ENCODE measurements at regions not wholly inside any gene's neighbourhood (a gene's known extent, or its start where the extent isn't known, plus 50 kb on each side); places are given as distances from the start of the nearest gene placed in this dataset.

DNA sequence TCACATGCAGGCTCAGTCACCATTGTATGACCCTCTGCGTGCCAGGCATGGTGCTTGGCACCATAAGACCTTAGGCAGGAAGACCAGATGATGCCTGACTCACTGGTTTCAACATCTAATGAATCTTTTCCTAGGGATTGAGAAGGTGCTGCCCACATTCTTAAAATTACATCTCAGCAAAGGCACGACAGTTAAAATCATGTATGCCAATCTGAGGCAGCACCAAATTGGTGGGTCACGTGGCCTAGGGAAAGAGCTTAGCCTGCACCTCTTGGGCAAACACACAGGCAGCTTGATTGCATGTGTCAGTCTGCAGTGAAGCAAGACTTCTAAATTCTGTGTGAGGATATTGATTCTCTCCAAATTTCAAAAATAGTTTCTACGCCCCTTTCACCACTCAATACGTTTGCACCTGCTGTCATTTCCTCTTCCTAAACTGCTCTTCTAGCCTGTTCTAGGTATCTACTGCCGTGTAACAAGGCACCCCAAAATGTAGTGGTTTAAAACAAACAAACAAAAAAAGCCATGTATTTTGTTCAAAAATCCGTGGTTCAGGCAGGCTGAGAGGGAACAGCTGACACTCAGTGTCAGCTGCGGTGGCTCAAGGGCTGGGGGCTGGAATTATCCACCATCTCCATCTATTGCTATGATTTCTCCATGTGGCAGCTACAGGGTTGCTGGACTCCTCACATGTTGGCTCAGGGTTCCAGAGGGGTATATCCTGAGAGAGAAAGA is 160.2 kb upstream of the FGGY start:
- TF ChIP-seq CTCF (IDR thresholded peaks at IDR 0.05) (no peak), POLR2AphosphoS5 (IDR thresholded peaks at IDR 0.05) (no peak), POLR2A (IDR thresholded peaks at IDR 0.05) (no peak), EP300 (IDR thresholded peaks at IDR 0.05) (no peak)
- ATAC-seq, result no peak

GRCh38 chr1:59137276-59137615 is 159.6 kb upstream of the FGGY start:
- Histone ChIP-seq H3K27ac (no peak overlapping the region), H3K4me3 (no peak overlapping the region), H3K4me1 (peaks cover 0 to 9% (median 0%) of the 10 kb centered on the region in 3 donors), H3K9me3 (no peaks in the 10 kb centered on the region), H3K27me3 (no peaks in the 10 kb centered on the region), H3K36me3 (no peaks in the 10 kb centered on the region)
- WGBS, 2 donors (ENCODE audit: low coverage in 1 of 2), result 72 to 90% methylated on average over 3 of the region's 3 CpGs
- ATAC-seq, result no peak
- TF ChIP-seq POLR2A (IDR thresholded peaks at IDR 0.05), result no peak
- no peak for TF ChIP-seq EP300 (IDR thresholded peaks at IDR 0.05)
- TF ChIP-seq POLR2AphosphoS5 (IDR thresholded peaks at IDR 0.05), result no peak
- no peak for TF ChIP-seq CTCF (IDR thresholded peaks at IDR 0.05)

More for the DNA sequence above, 160.2 kb upstream of the FGGY start:
- Histone ChIP-seq H3K4me1 (peaks cover 0 to 9% (median 0%) of the 10 kb centered on the region in 3 donors), H3K36me3 (no peaks in the 10 kb centered on the region), H3K9me3 (no peaks in the 10 kb centered on the region), H3K27me3 (no peaks in the 10 kb centered on the region), H3K4me3 (no peak overlapping the region), H3K27ac (no peak overlapping the region)
- 71 to 86% methylated on average over 1 to 7 of the region's 8 CpGs for WGBS, 2 donors (ENCODE audit: low coverage in 1 of 2)

GRCh38 chr1:59137968-59138367 is 158.9 kb upstream of the FGGY start:
- Histone ChIP-seq H3K27ac (no peak overlapping the region), H3K4me3 (no peak overlapping the region), H3K9me3 (no peaks in the 10 kb centered on the region), H3K36me3 (no peaks in the 10 kb centered on the region), H3K4me1 (peaks cover 0 to 12% (median 0%) of the 10 kb centered on the region in 3 donors), H3K27me3 (no peaks in the 10 kb centered on the region)
- 80 to 84% methylated on average over 3 of the region's 4 CpGs for WGBS, 2 donors (ENCODE audit: low coverage in 1 of 2)
- ATAC-seq, result no peak
- TF ChIP-seq CTCF (IDR thresholded peaks at IDR 0.05), result no peak
- no peak for TF ChIP-seq POLR2AphosphoS5 (IDR thresholded peaks at IDR 0.05)
- TF ChIP-seq EP300 (IDR thresholded peaks at IDR 0.05), result no peak
- TF ChIP-seq POLR2A (IDR thresholded peaks at IDR 0.05), result no peak

- Histone ChIP-seq H3K4me1 (peaks cover 0 to 16% (median 0%) of the 10 kb centered on the region in 3 donors), H3K36me3 (no peaks in the 10 kb centered on the region), H3K4me3 (no peak overlapping the region), H3K27me3 (no peaks in the 10 kb centered on the region), H3K9me3 (no peaks in the 10 kb centered on the region), H3K27ac (no peak overlapping the region)
- no peak for ATAC-seq
- no peak for TF ChIP-seq POLR2AphosphoS5 (IDR thresholded peaks at IDR 0.05)
- no peak for TF ChIP-seq EP300 (IDR thresholded peaks at IDR 0.05)
- TF ChIP-seq POLR2A (IDR thresholded peaks at IDR 0.05), result no peak
- TF ChIP-seq CTCF (IDR thresholded peaks at IDR 0.05), result no peak
- WGBS, 2 donors (ENCODE audit: low coverage in 1 of 2), result 72 to 82% methylated on average over 3 to 5 of the region's 5 CpGs
Observed at GRCh38 chr1:59138402-59138801, 158.5 kb upstream of the FGGY start.

DNA sequence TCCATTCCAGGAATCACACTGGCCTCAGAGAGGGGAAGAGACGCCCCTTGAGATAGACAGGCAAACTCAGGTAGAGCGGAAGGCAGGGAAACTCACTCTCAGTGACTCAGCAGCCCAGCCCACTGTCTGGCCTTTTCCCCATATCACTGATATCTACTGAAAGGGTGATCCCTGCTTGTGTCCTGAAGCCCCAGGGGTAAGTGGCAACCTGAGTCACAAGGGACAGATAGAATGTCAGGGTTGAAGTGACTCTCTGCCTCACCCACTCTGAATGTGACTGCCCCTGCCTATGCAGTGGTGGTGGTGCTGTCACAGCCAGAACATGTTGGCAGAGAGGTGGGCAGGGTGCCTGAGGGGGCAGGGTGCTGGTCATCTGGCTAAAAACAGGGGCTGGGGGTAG is 157.5 kb upstream of the FGGY start:
- no peak for ATAC-seq
- WGBS, 2 donors (ENCODE audit: low coverage in 1 of 2), result 95 to 100% methylated on average over 1 to 2 of the region's 2 CpGs

More for the DNA sequence above, 157.5 kb upstream of the FGGY start:
- no peak for TF ChIP-seq CTCF (IDR thresholded peaks at IDR 0.05)
- TF ChIP-seq POLR2A (IDR thresholded peaks at IDR 0.05), result no peak
- no peak for TF ChIP-seq EP300 (IDR thresholded peaks at IDR 0.05)
- TF ChIP-seq POLR2AphosphoS5 (IDR thresholded peaks at IDR 0.05), result no peak
- H3K4me3 ChIP-seq, result no peak overlapping the region
- H3K4me1 ChIP-seq, result peaks cover 0 to 24% (median 0%) of the 10 kb centered on the region in 3 donors
- no peaks in the 10 kb centered on the region for H3K36me3 ChIP-seq
- H3K27me3 ChIP-seq, result no peaks in the 10 kb centered on the region
- no peak overlapping the region for H3K27ac ChIP-seq
- no peaks in the 10 kb centered on the region for H3K9me3 ChIP-seq
